Tibial nerve (tissue), 4 donors: ENCODE measurements at regions not wholly inside any gene's neighbourhood (a gene's known extent, or its start where the extent isn't known, plus 50 kb on each side); places are given as distances from the start of the nearest gene placed in this dataset.
"Not testable (repeated sequence)": the region's sequence is repeated elsewhere in the genome, so short reads cannot be mapped to it uniquely, and the experiment has no call there.

Source experiments
- DNase-seq, 2 donors: peaks; one replicate each; pipeline ENCODE4 v3.0.0-alpha.2; 2019; ENCODE audit warnings: low spot score in 2 of 2
- H3K27ac ChIP-seq, 4 donors: fragments of 200-600 bp; sonication (generic) in 3 of 4; one replicate each; pipeline ENCODE4 v1.5.1; 2017 to 2019; ENCODE audit warnings: mild to moderate bottlenecking in 1 of 4
- H3K27me3 ChIP-seq, 2 donors: fragments of 200-600 bp; sonication (generic) in 1 of 2; one replicate each; pipeline versions ENCODE4 v1.5.1 to v1.6.0; 2017 to 2019
- H3K36me3 ChIP-seq, 3 donors: fragments of 200-600 bp; sonication (generic); one replicate each; pipeline ENCODE4 v1.5.1; 2018 to 2019
- H3K4me1 ChIP-seq, 4 donors: fragments of 200-600 bp; sonication (generic) in 3 of 4; one replicate each; pipeline ENCODE4 v1.5.1; 2017 to 2019
- H3K4me3 ChIP-seq, 4 donors: fragments of 200-600 bp; sonication (generic) in 3 of 4; one replicate each; pipeline ENCODE4 v1.5.1; 2017 to 2019; ENCODE audit warnings: mild to moderate bottlenecking in 1 of 4, moderate library complexity in 1 of 4
- H3K9me3 ChIP-seq, 4 donors: fragments of 200-600 bp; sonication (generic) in 3 of 4; one replicate each; pipeline ENCODE4 v1.5.1; 2017 to 2019
- CTCF ChIP-seq, 5 experiments: fragments of 200-600 bp in 3 of 5; fragments of 450-650 bp in 2 of 5; sonication (generic) in 3 of 5; IDR thresholded peaks; one replicate each; pipeline ENCODE4 v1.5.1; 2016 to 2019; ENCODE audit warnings: antibody characterized with exemption in 5 of 5, mild to moderate bottlenecking in 3 of 5, moderate library complexity in 2 of 5
- EP300 ChIP-seq, 2 donors: sonication (generic); formaldehyde crosslinking; IDR thresholded peaks; one replicate each; pipeline ENCODE4 v1.6.1; 2017; ENCODE audit warnings: antibody characterized with exemption in 2 of 2, mild to moderate bottlenecking in 1 of 2
- POLR2A ChIP-seq, 2 donors: fragments of 450-650 bp; IDR thresholded peaks; one replicate each; pipeline ENCODE4 v1.6.1; 2017; ENCODE audit warnings: antibody characterized with exemption in 2 of 2, mild to moderate bottlenecking in 2 of 2, moderate library complexity in 2 of 2
- WGBS, 2 donors: methylation state at CpG; one replicate each; pipeline ENCODE4 v1.1.5; 2018; 5-methylcytosine and 5-hydroxymethylcytosine counted together

GRCh38 chr3:165938986-165939540 is 101.8 kb upstream of the BCHE start:
- TF ChIP-seq EP300 (IDR thresholded peaks at IDR 0.05), result no peak
- TF ChIP-seq CTCF (IDR thresholded peaks at IDR 0.05), result no peak
- no peak for TF ChIP-seq POLR2A (IDR thresholded peaks at IDR 0.05)
- H3K4me1 ChIP-seq, result no peaks in the 10 kb centered on the region
- WGBS, 2 donors, result 92 to 98% methylated on average over 1 of the region's 1 CpG
- no peaks in the 10 kb centered on the region for H3K36me3 ChIP-seq
- peaks cover 0 to 10% (median 0%) of the 10 kb centered on the region in 4 donors for H3K9me3 ChIP-seq
- DNase-seq, result no peak
- no peak overlapping the region for H3K4me3 ChIP-seq
- H3K27me3 ChIP-seq, result no peaks in the 10 kb centered on the region
- H3K27ac ChIP-seq, result no peak overlapping the region

GRCh38 chr3:165936081-165936480 is 98.9 kb upstream of the BCHE start:
- not testable (repeated sequence) for H3K4me1 ChIP-seq, H3K27ac ChIP-seq, H3K4me3 ChIP-seq, DNase-seq, H3K9me3 ChIP-seq, H3K27me3 ChIP-seq, H3K36me3 ChIP-seq
- WGBS, 2 donors, result 92 to 93% methylated on average over 1 of the region's 1 CpG

DNA sequence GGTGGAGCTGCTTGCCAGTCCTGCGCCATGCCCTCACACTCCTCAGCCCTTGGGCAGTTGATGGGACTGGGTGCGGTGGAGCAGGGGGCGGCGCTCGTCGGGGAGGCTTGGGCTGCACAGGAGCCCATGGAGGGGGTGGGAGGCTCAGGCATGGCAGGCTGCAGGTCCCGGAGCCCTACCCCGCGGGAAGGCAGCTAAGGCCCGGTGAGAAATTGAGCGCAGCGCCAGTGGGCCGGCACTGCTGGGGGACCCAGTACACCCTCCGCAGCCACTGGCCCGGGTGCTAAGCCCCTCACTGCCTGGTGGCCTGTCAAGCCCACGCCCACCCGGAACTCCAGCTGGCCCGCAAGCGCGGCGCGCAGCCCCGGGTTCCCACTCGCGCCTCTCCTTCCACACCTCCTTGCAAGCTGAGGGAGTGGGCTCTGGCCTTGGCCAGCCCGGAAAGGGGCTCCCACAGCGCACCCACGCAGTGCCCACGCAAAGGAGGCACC is 87.1 kb upstream of the BCHE start:
- H3K9me3 ChIP-seq, H3K4me3 ChIP-seq, H3K27me3 ChIP-seq, H3K27ac ChIP-seq, H3K36me3 ChIP-seq, H3K4me1 ChIP-seq, DNase-seq: not testable (repeated sequence)
- WGBS, 2 donors, result 94 to 96% methylated on average over 17 to 29 of the region's 29 CpGs

- TF ChIP-seq CTCF (IDR thresholded peaks at IDR 0.05), result no peak
- no peak for TF ChIP-seq EP300 (IDR thresholded peaks at IDR 0.05)
- no peak for TF ChIP-seq POLR2A (IDR thresholded peaks at IDR 0.05)
- H3K27me3 ChIP-seq, result no peaks in the 10 kb centered on the region
- no peak overlapping the region for H3K4me3 ChIP-seq
- no peaks in the 10 kb centered on the region for H3K36me3 ChIP-seq
- DNase-seq, result no peak
- no peak overlapping the region for H3K27ac ChIP-seq
- H3K4me1 ChIP-seq, result no peaks in the 10 kb centered on the region
- 61 to 65% methylated on average over 5 of the region's 5 CpGs for WGBS, 2 donors
- peaks cover 0 to 5% (median 0%) of the 10 kb centered on the region in 4 donors for H3K9me3 ChIP-seq
Measured at GRCh38 chr3:165920984-165921383, 83.8 kb upstream of the BCHE start.

- Histone ChIP-seq H3K4me3 (no peak overlapping the region), H3K27ac (no peak overlapping the region)
- WGBS, 2 donors, result 64 to 74% methylated on average over 4 of the region's 4 CpGs
Measured at GRCh38 chr3:165919284-165919683, 82.1 kb upstream of the BCHE start.

DNA sequence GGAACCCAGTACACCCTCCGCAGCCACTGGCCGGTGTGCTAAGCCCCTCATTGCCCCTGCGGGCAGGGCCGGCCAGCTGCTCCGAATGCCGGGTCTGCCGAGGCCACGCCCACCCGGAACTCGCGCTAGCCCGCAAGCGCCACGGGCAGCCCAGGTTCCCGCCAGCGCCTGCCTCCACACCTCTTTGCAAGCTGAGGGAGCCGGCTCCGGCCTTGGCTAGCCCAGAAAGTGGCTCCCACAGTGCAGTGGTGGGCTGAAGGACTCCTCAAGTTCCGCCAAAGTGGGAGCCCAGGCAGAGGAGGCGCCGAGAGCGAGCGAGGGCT is 81.4 kb upstream of the BCHE start:
- no peaks in the 10 kb centered on the region for H3K27me3 ChIP-seq
- no peak for TF ChIP-seq POLR2A (IDR thresholded peaks at IDR 0.05)
- no peak for TF ChIP-seq CTCF (IDR thresholded peaks at IDR 0.05)
- TF ChIP-seq EP300 (IDR thresholded peaks at IDR 0.05), result no peak
- no peak overlapping the region for H3K4me3 ChIP-seq
- WGBS, 2 donors, result 96 to 98% methylated on average over 21 to 23 of the region's 23 CpGs
- no peaks in the 10 kb centered on the region for H3K4me1 ChIP-seq
- H3K9me3 ChIP-seq, result no peaks in the 10 kb centered on the region
- no peaks in the 10 kb centered on the region for H3K36me3 ChIP-seq
- DNase-seq, result no peak
- no peak overlapping the region for H3K27ac ChIP-seq

More at GRCh38 chr3:165919284-165919683, 82.1 kb upstream of the BCHE start:
- Histone ChIP-seq H3K4me1 (no peaks in the 10 kb centered on the region), H3K27me3 (no peaks in the 10 kb centered on the region), H3K9me3 (peaks cover 0 to 2% (median 0%) of the 10 kb centered on the region in 4 donors), H3K36me3 (no peaks in the 10 kb centered on the region)
- TF ChIP-seq EP300 (IDR thresholded peaks at IDR 0.05), result no peak
- TF ChIP-seq CTCF (IDR thresholded peaks at IDR 0.05), result no peak
- TF ChIP-seq POLR2A (IDR thresholded peaks at IDR 0.05), result no peak
- DNase-seq, result no peak

DNA sequence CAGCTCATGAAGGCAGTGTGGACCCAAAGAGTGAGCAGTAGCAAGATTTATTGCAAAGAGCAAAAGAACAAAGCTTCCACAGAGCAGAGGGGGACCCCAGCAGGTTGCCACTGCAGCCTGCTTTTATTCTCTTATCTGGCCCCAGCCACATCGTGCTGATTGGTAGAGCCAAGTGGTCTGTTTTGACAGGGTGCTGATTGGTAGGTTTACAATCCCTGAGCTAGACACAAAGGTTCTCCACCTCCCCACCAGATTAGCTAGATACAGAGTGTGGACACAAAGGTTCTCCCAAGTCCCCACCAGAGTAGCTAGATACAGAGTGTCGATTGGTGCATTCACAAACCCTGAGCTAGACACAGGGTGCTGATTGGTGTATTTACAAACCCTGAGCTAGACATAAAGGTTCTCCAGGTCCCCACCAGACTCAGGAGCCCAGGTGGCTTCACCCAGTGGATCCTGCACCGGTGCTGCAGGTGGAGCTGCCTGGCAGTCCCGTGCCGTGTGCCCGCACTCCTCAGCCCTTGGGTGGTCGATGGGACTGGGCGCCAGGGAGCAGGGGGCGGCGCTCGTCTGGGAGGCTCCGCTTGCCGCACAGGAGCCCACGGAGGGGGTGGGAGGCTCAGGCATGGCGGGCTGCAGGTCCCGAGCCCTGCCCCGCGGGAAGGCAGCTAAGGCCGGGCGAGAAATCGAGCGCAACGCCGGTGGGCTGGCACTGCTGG is 80.9 kb upstream of the BCHE start:
- not testable (repeated sequence) for H3K27me3 ChIP-seq, H3K9me3 ChIP-seq, H3K36me3 ChIP-seq, H3K27ac ChIP-seq, H3K4me1 ChIP-seq, DNase-seq, H3K4me3 ChIP-seq
- 94 to 95% methylated on average over 2 to 24 of the region's 24 CpGs for WGBS, 2 donors

DNA sequence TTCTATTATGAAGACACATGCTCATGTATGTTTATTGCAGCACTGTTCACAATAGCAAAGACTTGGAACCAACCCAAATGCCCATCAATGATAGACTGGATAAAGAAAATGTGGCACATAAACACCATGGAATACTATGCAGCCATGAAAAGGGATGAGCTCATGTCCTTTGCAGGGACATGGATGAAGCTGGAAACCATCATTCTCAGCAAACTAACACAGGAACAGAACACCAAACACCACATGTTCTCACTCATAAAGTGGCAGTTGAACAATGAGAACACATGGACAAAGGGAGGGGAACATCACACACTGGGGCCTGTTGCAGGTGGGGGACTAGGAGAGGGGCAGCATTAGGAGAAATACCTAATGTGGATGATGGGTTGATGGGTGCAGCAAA is 77.9 kb upstream of the BCHE start:
- H3K4me1 ChIP-seq, H3K27ac ChIP-seq, DNase-seq, H3K36me3 ChIP-seq, H3K9me3 ChIP-seq, H3K4me3 ChIP-seq, H3K27me3 ChIP-seq: not testable (repeated sequence)
